ENCODE measurements at regions not wholly inside any gene's neighbourhood (a gene's known extent, or its start where the extent isn't known, plus 50 kb on each side); places are given as distances from the start of the nearest gene placed in this dataset.

DNA sequence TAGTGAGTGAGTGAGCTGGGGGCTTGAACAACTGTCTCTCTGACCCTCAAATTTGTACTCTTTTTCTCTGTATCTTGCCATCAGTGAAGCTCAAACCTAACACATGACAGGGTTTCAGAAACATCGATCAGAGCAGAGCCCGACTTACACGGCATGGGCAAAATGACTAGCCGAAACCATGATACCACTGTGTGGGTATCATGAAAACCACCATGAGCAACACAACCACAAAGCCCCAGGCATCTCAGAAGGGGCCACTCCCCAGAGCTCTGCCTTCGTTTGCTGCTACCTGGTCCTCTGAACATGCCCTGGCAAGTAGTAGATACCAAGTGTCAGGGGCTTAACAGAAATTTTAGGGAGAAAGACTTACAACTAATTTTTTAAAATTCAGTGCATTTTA is 308.5 kb downstream of the WDR11 start (continued):
- TF ChIP-seq, protein P1, sequence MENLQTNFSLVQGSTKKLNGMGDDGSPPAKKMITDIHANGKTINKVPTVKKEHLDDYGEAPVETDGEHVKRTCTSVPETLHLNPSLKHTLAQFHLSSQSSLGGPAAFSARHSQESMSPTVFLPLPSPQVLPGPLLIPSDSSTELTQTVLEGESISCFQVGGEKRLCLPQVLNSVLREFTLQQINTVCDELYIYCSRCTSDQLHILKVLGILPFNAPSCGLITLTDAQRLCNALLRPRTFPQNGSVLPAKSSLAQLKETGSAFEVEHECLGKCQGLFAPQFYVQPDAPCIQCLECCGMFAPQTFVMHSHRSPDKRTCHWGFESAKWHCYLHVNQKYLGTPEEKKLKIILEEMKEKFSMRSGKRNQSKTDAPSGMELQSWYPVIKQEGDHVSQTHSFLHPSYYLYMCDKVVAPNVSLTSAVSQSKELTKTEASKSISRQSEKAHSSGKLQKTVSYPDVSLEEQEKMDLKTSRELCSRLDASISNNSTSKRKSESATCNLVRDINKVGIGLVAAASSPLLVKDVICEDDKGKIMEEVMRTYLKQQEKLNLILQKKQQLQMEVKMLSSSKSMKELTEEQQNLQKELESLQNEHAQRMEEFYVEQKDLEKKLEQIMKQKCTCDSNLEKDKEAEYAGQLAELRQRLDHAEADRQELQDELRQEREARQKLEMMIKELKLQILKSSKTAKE (IDR thresholded peaks at IDR 0.05; ENCODE audit: low read depth, poor library complexity, severe bottlenecking): no peak
- TF ChIP-seq MYB (IDR thresholded peaks at IDR 0.05; ENCODE audit: borderline replicate concordance, low read depth, low read length) (no peak), EED (IDR thresholded peaks at IDR 0.05; ENCODE audit: low read depth) (no peak), ATF7 (IDR thresholded peaks at IDR 0.05; ENCODE audit: low read depth) (no peak)

DNA sequence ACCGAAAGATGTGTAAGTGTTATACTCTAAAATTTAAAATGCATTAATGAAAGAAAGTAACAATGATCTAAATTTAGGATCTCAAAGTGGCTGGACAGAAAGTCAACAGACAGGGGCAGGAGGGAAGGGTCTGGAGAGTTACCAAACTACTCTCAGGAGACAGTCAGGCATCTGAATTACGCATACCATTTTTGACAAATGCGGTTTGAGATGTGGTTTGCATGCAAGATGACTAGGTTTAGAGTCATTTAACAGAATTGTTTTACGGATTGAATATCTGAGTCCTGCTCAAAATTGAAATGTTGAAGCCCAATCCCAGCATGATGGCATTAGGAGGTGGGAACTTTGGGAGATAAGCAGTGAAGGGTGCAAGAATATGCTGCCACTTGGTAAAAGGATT is 314.1 kb downstream of the WDR11 start:
- BruUV-seq (replicated peaks): no TSS peak
- intact Hi-C loops (cut with micrococcal nuclease; ENCODE audit: unreplicated experiment): no loop called here

More for the DNA sequence above, 314.1 kb downstream of the WDR11 start:
- FAIRE-seq (no peak), ATAC-seq (no peak), DNase-seq (ENCODE audit: low read depth, low spot score) (no peak)
- Histone ChIP-seq H3K4me2 (ENCODE audit: control insufficient read depth, insufficient read depth) (no peak overlapping the region), H3K9me3 (replicated peaks; ENCODE audit: control insufficient read depth, insufficient read depth, low read length) (no peaks in the 10 kb centered on the region; the same call in 2 of the 3 replicates), H3K4me3 (no peak overlapping the region), H3K27me3 (replicated peaks in 1 of 2; ENCODE audit: control insufficient read depth in 2 of 2, insufficient read depth in 2 of 2, low read length in 1 of 2) (no peaks in the 10 kb centered on the region; a peak in 2 of 4 replicates), H3K36me3 (ENCODE audit: control insufficient read depth in 2 of 2, insufficient read depth in 2 of 2, low read length in 1 of 2) (no peaks in the 10 kb centered on the region), H4K20me1 (ENCODE audit: control insufficient read depth, insufficient read depth) (no peaks in the 10 kb centered on the region), H3K9ac (ENCODE audit: control insufficient read depth, insufficient read depth, low read length) (no peak overlapping the region), H2AFZ (ENCODE audit: control insufficient read depth, low read depth, low read length) (no peak overlapping the region), H3K27ac (ENCODE audit: control insufficient read depth, insufficient read depth) (no peak overlapping the region), H3K79me2 (ENCODE audit: control insufficient read depth, insufficient read depth, low read length) (no peaks in the 10 kb centered on the region), H3K4me1 (ENCODE audit: control insufficient read depth, insufficient read depth, low read length) (no peaks in the 10 kb centered on the region)
- RAD21 ChIA-PET (ENCODE audit: unreplicated experiment): no interaction called here
- WGBS (ENCODE audit: insufficient coverage, insufficient replicate concordance, low lambda C conversion rate, missing lambda C conversion rate): 56% methylated on average over 4 of the region's 4 CpGs
- in situ Hi-C loops (cut with MboI): no loop called here
- SMC1A ChIA-PET (ENCODE audit: uncharacterized antibody, unreplicated experiment): no interaction called here
- POLR2A ChIA-PET: no interaction called here
- CTCF ChIA-PET: no interaction called here
- TF ChIP-seq MTA2 (IDR thresholded peaks at IDR 0.05; ENCODE audit: low read depth) (no peak), FOS (IDR thresholded peaks at IDR 0.05; ENCODE audit: borderline replicate concordance, extremely low read depth, insufficient read length) (no peak), MYC (IDR thresholded peaks at IDR 0.05; ENCODE audit: insufficient read depth, insufficient read length, insufficient replicate concordance, low read length, severe bottlenecking) (no peak), RBBP5 (conservative IDR thresholded peaks at IDR 0.05) (no peak)
- TF ChIP-seq, protein P2, sequence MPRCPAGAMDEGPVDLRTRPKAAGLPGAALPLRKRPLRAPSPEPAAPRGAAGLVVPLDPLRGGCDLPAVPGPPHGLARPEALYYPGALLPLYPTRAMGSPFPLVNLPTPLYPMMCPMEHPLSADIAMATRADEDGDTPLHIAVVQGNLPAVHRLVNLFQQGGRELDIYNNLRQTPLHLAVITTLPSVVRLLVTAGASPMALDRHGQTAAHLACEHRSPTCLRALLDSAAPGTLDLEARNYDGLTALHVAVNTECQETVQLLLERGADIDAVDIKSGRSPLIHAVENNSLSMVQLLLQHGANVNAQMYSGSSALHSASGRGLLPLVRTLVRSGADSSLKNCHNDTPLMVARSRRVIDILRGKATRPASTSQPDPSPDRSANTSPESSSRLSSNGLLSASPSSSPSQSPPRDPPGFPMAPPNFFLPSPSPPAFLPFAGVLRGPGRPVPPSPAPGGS (IDR thresholded peaks at IDR 0.05; ENCODE audit: borderline replicate concordance, insufficient read depth, low read depth, low read length, poor library complexity, severe bottlenecking): no peak
- TF ChIP-seq, protein P3, sequence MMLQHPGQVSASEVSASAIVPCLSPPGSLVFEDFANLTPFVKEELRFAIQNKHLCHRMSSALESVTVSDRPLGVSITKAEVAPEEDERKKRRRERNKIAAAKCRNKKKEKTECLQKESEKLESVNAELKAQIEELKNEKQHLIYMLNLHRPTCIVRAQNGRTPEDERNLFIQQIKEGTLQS (IDR thresholded peaks at IDR 0.05; ENCODE audit: borderline replicate concordance, extremely low read depth, low read depth, low read length): no peak
- TF ChIP-seq, protein P1 (IDR thresholded peaks at IDR 0.05; ENCODE audit: low read depth, poor library complexity, severe bottlenecking): no peak

All from GM12878 (cell line).